ENCODE measurements at regions not wholly inside any gene's neighbourhood (a gene's known extent, or its start where the extent isn't known, plus 50 kb on each side); places are given as distances from the start of the nearest gene placed in this dataset.

GRCh38 chr5:124030043-124030491 is 518.1 kb downstream of the CSNK1G3 start:
- TF ChIP-seq RBM22 (optimal IDR thresholded peaks at IDR 0.05; ENCODE audit: low read length) = no peak
- no peak for TF ChIP-seq SUZ12 (IDR thresholded peaks at IDR 0.05; ENCODE audit: low read depth, low read length)
- no peak for TF ChIP-seq KDM5B (CRISPR knock-in tag; IDR thresholded peaks at IDR 0.05; ENCODE audit: borderline replicate concordance)
- TF ChIP-seq ZNF354B (CRISPR knock-in tag; IDR thresholded peaks at IDR 0.05) = no peak
- no peak for TF ChIP-seq HOXA5 (CRISPR knock-in tag; IDR thresholded peaks at IDR 0.05)
- TF ChIP-seq, protein P1, sequence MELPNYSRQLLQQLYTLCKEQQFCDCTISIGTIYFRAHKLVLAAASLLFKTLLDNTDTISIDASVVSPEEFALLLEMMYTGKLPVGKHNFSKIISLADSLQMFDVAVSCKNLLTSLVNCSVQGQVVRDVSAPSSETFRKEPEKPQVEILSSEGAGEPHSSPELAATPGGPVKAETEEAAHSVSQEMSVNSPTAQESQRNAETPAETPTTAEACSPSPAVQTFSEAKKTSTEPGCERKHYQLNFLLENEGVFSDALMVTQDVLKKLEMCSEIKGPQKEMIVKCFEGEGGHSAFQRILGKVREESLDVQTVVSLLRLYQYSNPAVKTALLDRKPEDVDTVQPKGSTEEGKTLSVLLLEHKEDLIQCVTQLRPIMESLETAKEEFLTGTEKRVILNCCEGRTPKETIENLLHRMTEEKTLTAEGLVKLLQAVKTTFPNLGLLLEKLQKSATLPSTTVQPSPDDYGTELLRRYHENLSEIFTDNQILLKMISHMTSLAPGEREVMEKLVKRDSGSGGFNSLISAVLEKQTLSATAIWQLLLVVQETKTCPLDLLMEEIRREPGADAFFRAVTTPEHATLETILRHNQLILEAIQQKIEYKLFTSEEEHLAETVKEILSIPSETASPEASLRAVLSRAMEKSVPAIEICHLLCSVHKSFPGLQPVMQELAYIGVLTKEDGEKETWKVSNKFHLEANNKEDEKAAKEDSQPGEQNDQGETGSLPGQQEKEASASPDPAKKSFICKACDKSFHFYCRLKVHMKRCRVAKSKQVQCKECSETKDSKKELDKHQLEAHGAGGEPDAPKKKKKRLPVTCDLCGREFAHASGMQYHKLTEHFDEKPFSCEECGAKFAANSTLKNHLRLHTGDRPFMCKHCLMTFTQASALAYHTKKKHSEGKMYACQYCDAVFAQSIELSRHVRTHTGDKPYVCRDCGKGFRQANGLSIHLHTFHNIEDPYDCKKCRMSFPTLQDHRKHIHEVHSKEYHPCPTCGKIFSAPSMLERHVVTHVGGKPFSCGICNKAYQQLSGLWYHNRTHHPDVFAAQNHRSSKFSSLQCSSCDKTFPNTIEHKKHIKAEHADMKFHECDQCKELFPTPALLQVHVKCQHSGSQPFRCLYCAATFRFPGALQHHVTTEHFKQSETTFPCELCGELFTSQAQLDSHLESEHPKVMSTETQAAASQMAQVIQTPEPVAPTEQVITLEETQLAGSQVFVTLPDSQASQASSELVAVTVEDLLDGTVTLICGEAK (IDR thresholded peaks at IDR 0.05) = no peak
- TF ChIP-seq, protein P1 (CRISPR knock-in tag; IDR thresholded peaks at IDR 0.05) = no peak
- TF ChIP-seq NFE2L2 (IDR thresholded peaks at IDR 0.05; ENCODE audit: low read length) = no peak
- TF ChIP-seq, protein P2, sequence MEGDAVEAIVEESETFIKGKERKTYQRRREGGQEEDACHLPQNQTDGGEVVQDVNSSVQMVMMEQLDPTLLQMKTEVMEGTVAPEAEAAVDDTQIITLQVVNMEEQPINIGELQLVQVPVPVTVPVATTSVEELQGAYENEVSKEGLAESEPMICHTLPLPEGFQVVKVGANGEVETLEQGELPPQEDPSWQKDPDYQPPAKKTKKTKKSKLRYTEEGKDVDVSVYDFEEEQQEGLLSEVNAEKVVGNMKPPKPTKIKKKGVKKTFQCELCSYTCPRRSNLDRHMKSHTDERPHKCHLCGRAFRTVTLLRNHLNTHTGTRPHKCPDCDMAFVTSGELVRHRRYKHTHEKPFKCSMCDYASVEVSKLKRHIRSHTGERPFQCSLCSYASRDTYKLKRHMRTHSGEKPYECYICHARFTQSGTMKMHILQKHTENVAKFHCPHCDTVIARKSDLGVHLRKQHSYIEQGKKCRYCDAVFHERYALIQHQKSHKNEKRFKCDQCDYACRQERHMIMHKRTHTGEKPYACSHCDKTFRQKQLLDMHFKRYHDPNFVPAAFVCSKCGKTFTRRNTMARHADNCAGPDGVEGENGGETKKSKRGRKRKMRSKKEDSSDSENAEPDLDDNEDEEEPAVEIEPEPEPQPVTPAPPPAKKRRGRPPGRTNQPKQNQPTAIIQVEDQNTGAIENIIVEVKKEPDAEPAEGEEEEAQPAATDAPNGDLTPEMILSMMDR (CRISPR knock-in tag; IDR thresholded peaks at IDR 0.05) = no peak
- no peak for TF ChIP-seq HMG20A (CRISPR knock-in tag; IDR thresholded peaks at IDR 0.05; ENCODE audit: borderline replicate concordance)
- no peak for TF ChIP-seq ZNF143 (CRISPR knock-in tag; IDR thresholded peaks at IDR 0.05)
- TF ChIP-seq ZNF317 (CRISPR knock-in tag; IDR thresholded peaks at IDR 0.05) = no peak
- no peak for TF ChIP-seq ZNF773 (CRISPR knock-in tag; IDR thresholded peaks at IDR 0.05; ENCODE audit: borderline replicate concordance)
- no peak for TF ChIP-seq ELF4 (CRISPR knock-in tag; IDR thresholded peaks at IDR 0.05; ENCODE audit: borderline replicate concordance)
